A549 (cell line): ENCODE measurements at regions not wholly inside any gene's neighbourhood (a gene's known extent, or its start where the extent isn't known, plus 50 kb on each side); places are given as distances from the start of the nearest gene placed in this dataset.

Source experiments
- EP300 ChIP-seq, 2 experiments: fragments of >200 bp; sonication (Bioruptor Twin); formaldehyde crosslinking; IDR thresholded peaks; 2 replicates in 1 of 2; 3 replicates in 1 of 2; pipeline ENCODE4 v1.6.1; 2016 to 2017
- HDAC2 ChIP-seq: fragments of 200-600 bp; sonication (generic); IDR thresholded peaks from 2 replicates; pipeline ENCODE4 v1.6.1; 2016
- RAD21 ChIP-seq, 2 experiments: fragments of >200 bp in 1 of 2; sonication (Bioruptor Twin) in 1 of 2; formaldehyde crosslinking in 1 of 2; IDR thresholded peaks in 1 of 2; conservative IDR thresholded peaks in 1 of 2; 2 replicates in 1 of 2; 3 replicates in 1 of 2; pipeline ENCODE4 v1.6.1; 2012 to 2018; ENCODE audit warnings: inconsistent platforms in 1 of 2
- RFX5 ChIP-seq: fragments of 450-650 bp; IDR thresholded peaks from 2 replicates; pipeline ENCODE4 v1.7.1; 2014; ENCODE audit warnings: antibody characterized with exemption, mild to moderate bottlenecking, moderate library complexity
- TF ChIP-seq, protein P1 (sequence below): fragments of >200 bp; sonication (Bioruptor Twin); formaldehyde crosslinking; IDR thresholded peaks from 3 replicates; pipeline ENCODE4 v1.5.1; 2016

DNA sequence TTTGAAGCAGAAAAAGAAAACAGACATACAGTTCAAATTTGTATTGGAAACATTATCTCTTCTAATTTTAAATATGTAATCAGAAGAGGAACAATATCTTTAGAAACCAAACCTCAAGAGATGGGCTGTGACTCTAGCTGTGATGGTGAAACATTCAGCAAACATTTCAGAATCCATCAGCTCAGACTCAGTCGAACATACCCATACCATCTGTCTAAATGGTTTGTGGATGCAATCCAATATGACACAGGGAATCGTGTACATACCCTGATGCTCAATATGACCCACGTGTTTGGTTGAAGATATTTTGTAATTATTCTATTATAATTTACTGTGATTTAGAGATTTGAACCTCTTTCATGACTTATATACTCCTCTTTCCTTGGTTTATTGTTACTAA lies 665.2 kb upstream of the CDH8 start:
- TF ChIP-seq EP300 (IDR thresholded peaks at IDR 0.05) (no peak), HDAC2 (no peak), RAD21 (conservative IDR thresholded peaks at IDR 0.05 in 1 of 2, IDR thresholded peaks at IDR 0.05 in 1 of 2) (no peak), RFX5 (no peak)
- TF ChIP-seq, protein P1, sequence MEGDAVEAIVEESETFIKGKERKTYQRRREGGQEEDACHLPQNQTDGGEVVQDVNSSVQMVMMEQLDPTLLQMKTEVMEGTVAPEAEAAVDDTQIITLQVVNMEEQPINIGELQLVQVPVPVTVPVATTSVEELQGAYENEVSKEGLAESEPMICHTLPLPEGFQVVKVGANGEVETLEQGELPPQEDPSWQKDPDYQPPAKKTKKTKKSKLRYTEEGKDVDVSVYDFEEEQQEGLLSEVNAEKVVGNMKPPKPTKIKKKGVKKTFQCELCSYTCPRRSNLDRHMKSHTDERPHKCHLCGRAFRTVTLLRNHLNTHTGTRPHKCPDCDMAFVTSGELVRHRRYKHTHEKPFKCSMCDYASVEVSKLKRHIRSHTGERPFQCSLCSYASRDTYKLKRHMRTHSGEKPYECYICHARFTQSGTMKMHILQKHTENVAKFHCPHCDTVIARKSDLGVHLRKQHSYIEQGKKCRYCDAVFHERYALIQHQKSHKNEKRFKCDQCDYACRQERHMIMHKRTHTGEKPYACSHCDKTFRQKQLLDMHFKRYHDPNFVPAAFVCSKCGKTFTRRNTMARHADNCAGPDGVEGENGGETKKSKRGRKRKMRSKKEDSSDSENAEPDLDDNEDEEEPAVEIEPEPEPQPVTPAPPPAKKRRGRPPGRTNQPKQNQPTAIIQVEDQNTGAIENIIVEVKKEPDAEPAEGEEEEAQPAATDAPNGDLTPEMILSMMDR: no peak
